CD1c-positive myeloid dendritic cell (primary cell): ENCODE measurements at regions not wholly inside any gene's neighbourhood (a gene's known extent, or its start where the extent isn't known, plus 50 kb on each side); places are given as distances from the start of the nearest gene placed in this dataset.
"Not testable (repeated sequence)": the region's sequence is repeated elsewhere in the genome, so short reads cannot be mapped to it uniquely, and the experiment has no call there.

ENCODE experiments used
- DNase-seq: peaks from one replicate; pipeline ENCODE4 v3.0.0-alpha.2; 2016; ENCODE audit errors: extremely low spot score

GRCh38 chr10:108095932-108096925 is 931.7 kb upstream of the SORCS1 start:
- no peak for DNase-seq

GRCh38 chr10:108090476-108091215 is 926.1 kb upstream of the SORCS1 start:
- no peak for DNase-seq

DNA sequence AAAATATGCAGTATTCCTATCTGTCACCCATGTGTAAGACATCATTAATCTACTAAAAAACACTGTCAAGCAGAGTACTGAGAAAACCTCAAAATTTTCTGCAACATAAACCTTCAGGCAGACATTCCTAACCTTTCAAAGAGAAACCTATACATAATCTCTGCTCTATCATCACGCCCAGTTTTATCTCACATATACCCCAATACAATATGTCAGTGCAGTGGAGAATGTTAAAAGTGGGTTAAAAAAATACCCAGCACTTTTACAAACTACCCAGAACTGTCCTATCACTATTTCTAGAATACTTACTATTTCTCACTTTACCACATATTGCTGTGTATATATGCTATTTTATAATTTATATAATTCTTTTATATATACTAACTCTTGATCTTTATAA is 922.0 kb upstream of the SORCS1 start:
- DNase-seq: no peak

GRCh38 chr10:108082596-108082995 is 918.1 kb upstream of the SORCS1 start:
- DNase-seq: no peak

DNA sequence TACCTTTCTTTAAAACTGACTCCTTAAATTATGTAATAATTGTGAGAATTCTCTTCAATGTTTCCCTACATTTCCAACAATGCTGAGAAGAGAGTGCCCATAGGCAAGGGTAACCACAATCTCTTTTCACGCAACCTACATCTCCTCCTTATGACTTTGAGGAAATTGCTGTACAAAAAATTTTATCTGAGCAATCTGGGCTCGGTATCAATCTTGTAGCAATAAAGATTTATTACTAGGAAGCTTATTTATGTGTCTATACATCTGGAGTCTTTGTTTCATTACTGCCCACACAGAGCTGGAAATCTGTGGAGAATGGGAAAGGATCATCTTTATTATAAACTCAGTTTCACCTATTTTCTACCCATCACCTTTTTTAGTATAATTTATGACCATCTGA is 913.8 kb upstream of the SORCS1 start:
- no peak for DNase-seq

DNA sequence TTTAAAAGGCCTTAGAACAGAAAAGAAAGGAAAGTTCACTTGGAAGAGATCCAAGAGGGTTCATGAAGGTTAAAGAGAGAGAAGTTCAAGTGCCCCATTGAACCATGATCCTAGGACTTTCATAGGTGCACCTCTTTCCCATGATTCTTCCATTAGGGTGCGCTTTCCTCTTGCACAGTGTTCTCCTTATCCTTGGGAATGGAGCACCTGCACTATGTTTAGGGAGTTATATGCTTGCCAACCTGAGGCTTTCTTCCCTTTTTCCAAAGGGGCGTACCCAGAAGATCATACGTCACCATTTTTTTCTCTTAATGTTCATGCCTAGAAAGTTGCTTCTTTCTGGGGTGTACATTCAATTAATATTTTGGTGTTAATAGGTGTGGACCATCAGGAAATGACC is 908.0 kb upstream of the SORCS1 start:
- no peak for DNase-seq

- no peak for DNase-seq
Observed at GRCh38 chr10:108070789-108071188, 906.3 kb upstream of the SORCS1 start.

- no peak for DNase-seq
Observed at GRCh38 chr10:108069096-108069495, 904.6 kb upstream of the SORCS1 start.

GRCh38 chr10:108064746-108065260 is 900.3 kb upstream of the SORCS1 start:
- DNase-seq: no peak

DNA sequence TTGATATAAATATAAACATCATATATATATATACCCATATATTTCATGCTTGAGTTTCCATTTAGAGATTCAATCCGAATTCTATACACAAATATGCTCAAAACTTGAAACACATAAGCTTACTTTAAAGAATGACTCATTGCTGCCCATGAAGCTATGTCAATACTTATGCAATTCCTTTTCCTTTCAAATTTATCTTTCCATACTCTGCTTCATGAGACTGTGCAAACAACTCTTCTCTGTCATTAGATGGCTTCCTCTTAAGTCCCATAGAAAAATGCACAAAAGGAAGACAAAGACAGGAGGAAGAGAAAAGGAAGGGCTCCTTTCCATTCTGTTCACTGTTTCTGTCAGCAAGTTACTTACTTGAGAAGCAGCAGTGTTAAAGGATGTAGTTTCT is 895.7 kb upstream of the SORCS1 start:
- DNase-seq: no peak

- no peak for DNase-seq
Observed at GRCh38 chr10:108055506-108055905, 891.0 kb upstream of the SORCS1 start.

DNA sequence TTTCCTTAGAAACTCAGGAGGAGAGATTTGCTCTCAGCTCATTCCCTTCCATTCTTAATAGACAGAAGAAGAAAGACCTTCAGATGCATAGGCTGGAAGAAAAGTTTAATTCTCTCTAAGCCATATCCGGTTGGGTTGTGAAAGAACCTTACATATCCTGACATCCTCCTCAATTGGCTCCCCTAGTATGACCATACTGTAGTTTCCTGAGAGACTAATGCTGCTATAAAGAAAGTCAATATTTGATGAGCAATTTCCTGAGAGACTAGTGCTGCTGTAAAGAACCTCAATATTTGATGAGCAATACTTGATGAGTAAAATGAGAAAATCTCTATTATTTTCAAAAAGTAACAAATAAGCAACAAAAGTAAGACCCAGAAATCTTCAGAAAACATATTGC is 888.5 kb upstream of the SORCS1 start:
- no peak for DNase-seq

- DNase-seq: no peak
Observed at GRCh38 chr10:108051218-108051617, 886.7 kb upstream of the SORCS1 start.

GRCh38 chr10:108050626-108051025 is 886.1 kb upstream of the SORCS1 start:
- DNase-seq: no peak

DNA sequence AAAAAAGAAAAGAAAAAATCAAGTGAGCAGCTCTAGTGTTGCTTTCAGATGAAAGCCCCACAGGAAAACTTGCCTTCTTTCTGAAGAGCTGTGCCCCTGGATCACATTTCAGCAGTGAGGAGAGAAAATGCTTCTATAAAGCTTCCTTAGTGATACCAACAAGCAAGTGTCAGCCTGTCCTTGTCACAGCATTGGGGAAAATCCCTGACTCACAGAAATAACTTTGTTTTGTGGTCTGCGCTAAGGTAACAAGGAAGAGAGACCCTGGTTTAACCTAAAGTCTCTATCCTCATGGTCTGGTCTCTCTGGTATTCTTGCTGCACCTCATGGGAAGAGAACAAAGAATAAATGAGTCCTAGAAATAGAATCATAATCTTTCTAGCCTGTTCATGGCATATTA is 885.2 kb upstream of the SORCS1 start:
- no peak for DNase-seq

DNA sequence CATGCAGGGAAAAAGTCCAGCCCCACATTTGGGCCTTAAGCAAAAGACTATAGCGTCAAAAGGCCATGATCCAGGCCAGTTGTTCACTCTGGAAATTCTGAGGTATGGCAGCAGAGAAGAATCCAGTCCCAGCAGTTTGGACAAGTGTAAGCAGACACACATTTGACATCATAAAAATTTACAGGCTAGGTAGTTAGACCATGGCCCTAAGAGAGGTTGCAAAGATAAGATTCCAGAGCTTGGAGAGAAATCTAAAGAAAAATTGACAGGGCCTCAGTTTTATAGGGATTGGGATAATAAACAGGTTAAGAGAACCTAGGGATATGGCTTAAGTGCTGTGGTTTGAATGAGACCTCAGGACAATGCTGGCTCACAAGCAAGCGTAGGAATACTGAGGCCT is 884.4 kb upstream of the SORCS1 start:
- DNase-seq: no peak

- DNase-seq: no peak
Observed at GRCh38 chr10:108039821-108040584, 875.5 kb upstream of the SORCS1 start.

DNA sequence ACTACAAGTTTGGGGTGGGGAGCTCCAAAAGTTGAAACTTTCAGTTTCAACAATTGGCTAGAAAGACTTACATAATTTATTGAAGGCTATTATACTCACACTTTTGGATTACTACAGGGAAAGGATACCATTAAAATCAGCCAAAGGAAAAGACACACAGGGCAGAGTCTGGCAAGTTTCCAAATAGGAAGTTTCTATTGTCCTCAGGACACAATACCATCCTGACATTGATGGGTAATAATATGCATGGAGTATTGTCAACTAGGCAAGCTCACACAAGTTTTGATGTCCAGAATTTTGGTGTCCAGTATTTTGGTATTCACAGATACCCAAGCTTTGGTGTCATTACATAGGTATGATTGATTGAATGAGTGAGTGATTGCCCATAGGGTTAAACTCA is 872.6 kb upstream of the SORCS1 start:
- no peak for DNase-seq

GRCh38 chr10:108036265-108036664 is 871.8 kb upstream of the SORCS1 start:
- no peak for DNase-seq

DNA sequence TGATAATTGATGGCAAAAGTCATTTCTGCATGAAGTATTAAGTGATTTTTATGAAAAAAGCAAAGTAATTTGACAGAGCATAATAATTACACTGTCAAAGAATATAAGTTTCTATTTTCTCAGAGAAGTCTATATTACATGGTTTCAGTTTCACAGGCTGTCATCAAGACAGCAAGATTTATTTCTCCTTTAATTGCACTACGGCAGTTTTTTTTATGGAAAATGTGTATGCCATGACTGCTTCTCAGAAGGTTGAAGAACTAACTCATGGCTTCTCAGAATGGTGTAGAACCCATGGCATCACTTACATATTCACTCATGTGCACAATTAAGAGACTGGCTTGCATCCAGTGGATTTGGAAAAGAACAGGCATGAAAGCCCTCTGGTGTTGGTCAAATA is 870.3 kb upstream of the SORCS1 start:
- no peak for DNase-seq

DNA sequence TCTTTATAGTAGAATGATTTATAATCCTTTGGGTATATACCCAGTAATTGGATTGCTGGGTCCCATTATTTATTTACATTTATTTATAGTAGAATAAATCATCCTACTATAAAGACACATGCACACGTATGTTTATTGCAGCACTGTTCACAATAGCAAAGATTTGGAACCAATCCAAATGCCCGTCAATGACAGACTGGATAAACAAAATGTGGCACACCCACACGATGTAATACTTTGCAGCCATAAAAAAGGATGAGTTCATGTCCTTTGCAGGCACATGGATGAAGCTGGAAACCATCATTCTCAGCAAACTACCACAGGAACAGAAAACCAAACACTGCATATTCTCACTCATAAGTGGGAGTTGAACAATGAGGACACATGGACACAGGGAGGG is 869.0 kb upstream of the SORCS1 start:
- DNase-seq: not testable (repeated sequence)

GRCh38 chr10:108031505-108031904 is 867.0 kb upstream of the SORCS1 start:
- DNase-seq: no peak
